ENCODE measurements at regions not wholly inside any gene's neighbourhood (a gene's known extent, or its start where the extent isn't known, plus 50 kb on each side); places are given as distances from the start of the nearest gene placed in this dataset.

- Histone ChIP-seq H3K4me1 (ENCODE audit: insufficient read depth, low read length) (peaks cover 2% of the 10 kb centered on the region; the same call in 1 of the 2 replicates), H3K79me2 (ENCODE audit: insufficient read depth, low read length) (no peaks in the 10 kb centered on the region), H3K79me1 (ENCODE audit: insufficient read depth, low read depth, low read length, poor library complexity, severe bottlenecking) (no peaks in the 10 kb centered on the region), H3K23me2 (ENCODE audit: insufficient read length, low read depth, low read length, poor library complexity, severe bottlenecking) (no peaks in the 10 kb centered on the region), H4K8ac (replicated peaks; ENCODE audit: insufficient read length, low read depth, low read length) (no peak overlapping the region), H2BK12ac (ENCODE audit: insufficient read length, low read depth, low read length) (no peak overlapping the region), H2BK120ac (ENCODE audit: low read depth, low read length, poor library complexity, severe bottlenecking) (no peak overlapping the region), H3K4ac (ENCODE audit: low read depth, low read length) (no peak overlapping the region), H3K23ac (ENCODE audit: insufficient read length, low read depth, low read length) (no peak overlapping the region), H3K14ac (ENCODE audit: insufficient read depth, low read length) (no peak overlapping the region), H4K20me1 (ENCODE audit: control insufficient read depth, insufficient read depth, insufficient read length) (no peaks in the 10 kb centered on the region), H2BK15ac (ENCODE audit: low read depth, low read length) (no peak overlapping the region), H4K5ac (ENCODE audit: insufficient read length, low read depth, low read length) (no peak overlapping the region), H3T11ph (ENCODE audit: low read length) (no peak overlapping the region), H3K27ac (ENCODE audit: insufficient read length, low read depth, low read length) (no peak overlapping the region), H2BK5ac (ENCODE audit: insufficient read length, low read length) (no peak overlapping the region), H2AFZ (ENCODE audit: low read length) (no peak overlapping the region), H3K9ac (ENCODE audit: extremely low read depth, insufficient read length, low read length) (no peak overlapping the region), H4K91ac (ENCODE audit: insufficient read length, low read depth, low read length) (no peak overlapping the region), H2BK20ac (ENCODE audit: low read depth, low read length, poor library complexity, severe bottlenecking) (no peak overlapping the region), H3K56ac (ENCODE audit: insufficient read length, low read depth, low read length) (no peak overlapping the region), H3K9me3 (ENCODE audit: control insufficient read depth, low read depth, low read length) (no peaks in the 10 kb centered on the region), H3K27me3 (ENCODE audit: insufficient read depth, low read length) (no peaks in the 10 kb centered on the region), H3K18ac (ENCODE audit: insufficient read length, low read depth, low read length) (no peak overlapping the region), H3K4me2 (ENCODE audit: insufficient read depth, insufficient read length, low read length) (no peak overlapping the region), H2AK5ac (ENCODE audit: insufficient read length, low read length) (no peak overlapping the region)
- Mint-ChIP-seq H3K9me3 (no peaks in the 10 kb centered on the region), H3K4me3 (no peak overlapping the region), H3K4me1 (peaks cover 34 to 36% of the 10 kb centered on the region in 2 experiments), H3K27ac (peak overlapping the region in 1 of 3 experiments; percentile 45; a peak in 1 of 7 replicates), H3K36me3 (ENCODE audit: insufficient read depth in 1 of 3, low read depth in 3 of 3) (no peaks in the 10 kb centered on the region), H3K27me3 (ENCODE audit: low read depth) (peaks cover 12% of the 10 kb centered on the region)
- DNase-seq = no peak
- TF ChIP-seq CTCF (conservative IDR thresholded peaks at IDR 0.05) = peak; percentile 41
- WGBS (ENCODE audit: extremely low coverage, insufficient read length, low lambda C conversion rate) = no CpG with 5 or more reads among the region's 2 CpGs
These were observed 111.7 kb downstream of the FOXD2 start for GRCh38 chr1:47549532-47549931.

All from H9 (cell line).